ENCODE measurements at regions not wholly inside any gene's neighbourhood (a gene's known extent, or its start where the extent isn't known, plus 50 kb on each side); places are given as distances from the start of the nearest gene placed in this dataset.

DNA sequence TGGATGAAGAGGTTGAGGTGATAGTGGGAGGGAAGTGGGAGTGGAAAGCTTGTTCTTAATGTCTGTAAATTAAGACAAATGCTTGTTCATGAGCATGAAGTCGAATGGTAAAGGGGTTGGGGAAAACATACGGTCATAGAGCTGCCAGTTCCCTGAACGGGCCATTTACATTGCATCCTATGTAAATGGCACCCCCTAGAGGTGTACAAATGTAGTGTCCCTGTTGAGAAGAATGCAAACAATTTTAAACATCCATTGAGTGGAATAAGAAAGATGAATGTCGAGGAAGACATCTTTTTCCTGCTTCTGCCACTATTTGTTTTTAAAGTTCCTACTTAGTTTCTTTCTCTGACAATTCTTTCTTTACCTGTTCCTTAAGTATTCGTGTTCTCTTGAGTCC, 155.7 kb downstream of the RDH14 start:
- no peaks in the 10 kb centered on the region for H3K79me2 ChIP-seq (ENCODE audit: low read depth)
- H3K27me3 ChIP-seq (ENCODE audit: insufficient read depth, low read depth): no peaks in the 10 kb centered on the region
- TF ChIP-seq, protein P1, sequence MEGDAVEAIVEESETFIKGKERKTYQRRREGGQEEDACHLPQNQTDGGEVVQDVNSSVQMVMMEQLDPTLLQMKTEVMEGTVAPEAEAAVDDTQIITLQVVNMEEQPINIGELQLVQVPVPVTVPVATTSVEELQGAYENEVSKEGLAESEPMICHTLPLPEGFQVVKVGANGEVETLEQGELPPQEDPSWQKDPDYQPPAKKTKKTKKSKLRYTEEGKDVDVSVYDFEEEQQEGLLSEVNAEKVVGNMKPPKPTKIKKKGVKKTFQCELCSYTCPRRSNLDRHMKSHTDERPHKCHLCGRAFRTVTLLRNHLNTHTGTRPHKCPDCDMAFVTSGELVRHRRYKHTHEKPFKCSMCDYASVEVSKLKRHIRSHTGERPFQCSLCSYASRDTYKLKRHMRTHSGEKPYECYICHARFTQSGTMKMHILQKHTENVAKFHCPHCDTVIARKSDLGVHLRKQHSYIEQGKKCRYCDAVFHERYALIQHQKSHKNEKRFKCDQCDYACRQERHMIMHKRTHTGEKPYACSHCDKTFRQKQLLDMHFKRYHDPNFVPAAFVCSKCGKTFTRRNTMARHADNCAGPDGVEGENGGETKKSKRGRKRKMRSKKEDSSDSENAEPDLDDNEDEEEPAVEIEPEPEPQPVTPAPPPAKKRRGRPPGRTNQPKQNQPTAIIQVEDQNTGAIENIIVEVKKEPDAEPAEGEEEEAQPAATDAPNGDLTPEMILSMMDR (conservative IDR thresholded peaks at IDR 0.05): peak; percentile 64
- TF ChIP-seq EZH2 (IDR thresholded peaks at IDR 0.05; ENCODE audit: low read depth): no peak
- H3K4me2 ChIP-seq: no peak overlapping the region
- H3F3A ChIP-seq (ENCODE audit: insufficient read depth, low read depth): no peaks in the 10 kb centered on the region
- ChIA-PET POLR2A (ENCODE audit: unreplicated experiment) (interaction anchor here (1.0 kb wide), 1 partner anchor 934 kb away, joined by 5 read pairs; no protein-coding TSS in a partner anchor), CTCF (no interaction called here)
- BruUV-seq (replicated peaks): no TSS peak
- no peaks in the 10 kb centered on the region for H3K36me3 ChIP-seq (ENCODE audit: low read depth)
- DNase-seq: no peak
- H3K4me3 ChIP-seq: no peak overlapping the region
- intact Hi-C loops (cut with micrococcal nuclease; ENCODE audit: unreplicated experiment): no loop called here
- H2AFZ ChIP-seq: no peak overlapping the region
- no peaks in the 10 kb centered on the region for H3K9me3 ChIP-seq (ENCODE audit: insufficient read depth, low read depth)
- H3K4me1 ChIP-seq (replicated peaks; ENCODE audit: insufficient read depth): no peaks in the 10 kb centered on the region
- no peak overlapping the region for H3K27ac ChIP-seq
- no peaks in the 10 kb centered on the region for H3K9me2 ChIP-seq (ENCODE audit: insufficient read depth)
- no peaks in the 10 kb centered on the region for H4K20me1 ChIP-seq (ENCODE audit: insufficient read depth)

DNA sequence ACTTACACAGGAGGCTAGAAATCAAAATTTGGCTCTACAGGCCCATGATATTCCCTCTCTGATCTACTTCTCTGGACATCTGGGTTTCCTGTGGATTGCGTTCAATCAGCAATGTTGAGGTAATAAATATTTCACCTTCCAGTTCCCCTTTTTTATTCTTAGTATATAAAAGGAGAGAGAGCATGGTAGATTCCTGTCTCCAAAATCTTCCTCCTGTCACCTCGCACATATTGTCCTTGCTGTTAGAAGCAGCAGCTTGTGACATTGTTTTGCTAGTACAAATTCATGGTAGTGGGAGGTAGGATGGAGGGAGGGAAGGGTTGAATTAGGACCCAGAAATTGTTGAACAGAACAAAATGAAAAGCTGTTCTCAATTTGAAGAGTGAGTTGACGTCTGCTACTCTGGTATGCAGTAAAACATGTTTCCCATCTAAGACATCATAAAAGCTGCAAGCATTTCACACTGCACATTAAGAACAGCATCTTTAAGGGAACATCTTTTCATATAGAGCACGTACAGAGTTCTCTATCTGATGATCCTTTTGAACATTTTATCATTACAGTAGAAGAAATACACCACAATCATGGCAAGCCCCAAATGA, 156.4 kb downstream of the RDH14 start:
- Histone ChIP-seq H3K4me2 (no peak overlapping the region), H3K36me3 (ENCODE audit: low read depth) (no peaks in the 10 kb centered on the region), H3K27ac (no peak overlapping the region), H3K79me2 (ENCODE audit: low read depth) (no peaks in the 10 kb centered on the region), H3K27me3 (ENCODE audit: insufficient read depth, low read depth) (no peaks in the 10 kb centered on the region), H4K20me1 (ENCODE audit: insufficient read depth) (no peaks in the 10 kb centered on the region), H3K9me2 (ENCODE audit: insufficient read depth) (no peaks in the 10 kb centered on the region), H2AFZ (no peak overlapping the region), H3F3A (ENCODE audit: insufficient read depth, low read depth) (no peaks in the 10 kb centered on the region), H3K9me3 (ENCODE audit: insufficient read depth, low read depth) (no peaks in the 10 kb centered on the region), H3K4me3 (no peak overlapping the region), H3K4me1 (replicated peaks; ENCODE audit: insufficient read depth) (no peaks in the 10 kb centered on the region)
- TF ChIP-seq, protein P1 (conservative IDR thresholded peaks at IDR 0.05): no peak
- no peak for TF ChIP-seq EZH2 (IDR thresholded peaks at IDR 0.05; ENCODE audit: low read depth)
- no peak for DNase-seq
- POLR2A ChIA-PET (ENCODE audit: unreplicated experiment): interaction anchor here (1.0 kb wide), 1 partner anchor 935 kb away, joined by 5 read pairs; no protein-coding TSS in a partner anchor
- no TSS peak for BruUV-seq (replicated peaks)
- CTCF ChIA-PET: no interaction called here
- intact Hi-C loops (cut with micrococcal nuclease; ENCODE audit: unreplicated experiment): no loop called here

DNA sequence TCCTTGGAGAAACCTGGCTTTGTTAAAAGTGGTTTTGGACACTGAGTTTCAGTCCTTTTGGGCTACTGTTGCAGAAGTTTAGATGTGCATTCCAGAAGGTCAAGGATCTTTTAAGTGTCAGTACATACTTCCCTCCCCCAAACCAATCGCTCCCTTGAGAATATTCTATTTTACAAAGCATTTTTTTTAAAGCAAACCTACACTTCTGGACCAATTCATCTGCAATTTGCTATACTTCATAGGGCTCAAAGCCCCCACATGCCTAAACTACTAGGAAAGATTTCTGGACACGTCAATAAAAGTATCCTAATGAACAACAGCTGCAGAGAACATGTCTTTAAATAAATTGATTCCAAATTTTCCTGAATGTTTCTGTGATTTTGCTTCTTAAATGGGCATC, 157.6 kb downstream of the RDH14 start:
- no TSS peak for BruUV-seq (replicated peaks)
- ChIA-PET CTCF (no interaction called here), POLR2A (ENCODE audit: unreplicated experiment) (no interaction called here)
- H3K27me3 ChIP-seq (ENCODE audit: insufficient read depth, low read depth): no peaks in the 10 kb centered on the region
- no peaks in the 10 kb centered on the region for H3K36me3 ChIP-seq (ENCODE audit: low read depth)
- intact Hi-C loops (cut with micrococcal nuclease; ENCODE audit: unreplicated experiment): no loop called here
- no peaks in the 10 kb centered on the region for H3F3A ChIP-seq (ENCODE audit: insufficient read depth, low read depth)
- no peak overlapping the region for H2AFZ ChIP-seq
- H3K4me3 ChIP-seq: no peak overlapping the region
- H3K27ac ChIP-seq: no peak overlapping the region
- no peaks in the 10 kb centered on the region for H3K9me2 ChIP-seq (ENCODE audit: insufficient read depth)
- H3K4me1 ChIP-seq (replicated peaks; ENCODE audit: insufficient read depth): no peaks in the 10 kb centered on the region
- no peaks in the 10 kb centered on the region for H3K9me3 ChIP-seq (ENCODE audit: insufficient read depth, low read depth)
- no peaks in the 10 kb centered on the region for H3K79me2 ChIP-seq (ENCODE audit: low read depth)
- no peak for DNase-seq
- H3K4me2 ChIP-seq: no peak overlapping the region
- TF ChIP-seq, protein P1 (conservative IDR thresholded peaks at IDR 0.05): no peak
- no peak for TF ChIP-seq EZH2 (IDR thresholded peaks at IDR 0.05; ENCODE audit: low read depth)
- no peaks in the 10 kb centered on the region for H4K20me1 ChIP-seq (ENCODE audit: insufficient read depth)

Data from PC-9 (cell line).